Natural killer cell treated with Interleukin-12 subunit alpha and Interleukin-12 subunit beta and Interleukin-15 and Interleukin-18, amount 100 ng/mL, for 72 hours (primary cell): ENCODE measurements at regions not wholly inside any gene's neighbourhood (a gene's known extent, or its start where the extent isn't known, plus 50 kb on each side); places are given as distances from the start of the nearest gene placed in this dataset.

Source experiments
- ATAC-seq, 2 donors: fragments of 150-1000 bp; cut with Tn5 transposase in 1 of 2; sonication (Bioruptor Pico), chemical (Tn5 transposase) in 1 of 2; 2 replicates each; pipeline ENCODE4 v1.10.0; 2021
- DNase-seq: peaks from one replicate; pipeline ENCODE4 v3.0.0; 2022; ENCODE audit warnings: low spot score
- H3K27ac Mint-ChIP-seq, 2 donors: 1 replicate in 1 of 2; 2 replicates in 1 of 2; pipeline ENCODE4 v1.8.0; 2022; ENCODE audit warnings: mixed read lengths in 2 of 2, mild to moderate bottlenecking in 1 of 2, moderate library complexity in 1 of 2
- H3K27me3 Mint-ChIP-seq, 2 donors: 1 replicate in 1 of 2; 2 replicates in 1 of 2; pipeline ENCODE4 v1.8.0; 2022; ENCODE audit warnings: mixed read lengths in 2 of 2
- H3K36me3 Mint-ChIP-seq: one replicate; pipeline ENCODE4 v1.8.0; 2022; ENCODE audit warnings: mixed read lengths
- H3K4me1 Mint-ChIP-seq, 2 donors: 1 replicate in 1 of 2; 2 replicates in 1 of 2; pipeline ENCODE4 v1.8.0; 2022; ENCODE audit warnings: low read depth in 2 of 2, mixed read lengths in 2 of 2, mild to moderate bottlenecking in 1 of 2
- H3K4me3 Mint-ChIP-seq: one replicate; pipeline ENCODE4 v1.8.0; 2022; ENCODE audit warnings: mixed read lengths
- H3K9me3 Mint-ChIP-seq: 2 replicates; pipeline ENCODE4 v1.8.0; 2022; ENCODE audit warnings: mixed read lengths

GRCh38 chr12:39105111-39105510 lies 199.7 kb upstream of the CPNE8 start:
- no peaks in the 10 kb centered on the region for H3K27me3 Mint-ChIP-seq
- H3K27ac Mint-ChIP-seq, result no peak overlapping the region
- H3K9me3 Mint-ChIP-seq, result no peaks in the 10 kb centered on the region
- no peak for ATAC-seq
- no peaks in the 10 kb centered on the region for H3K4me1 Mint-ChIP-seq
- H3K36me3 Mint-ChIP-seq, result no peaks in the 10 kb centered on the region
- DNase-seq, result no peak
- no peak overlapping the region for H3K4me3 Mint-ChIP-seq

GRCh38 chr12:39103552-39104165 lies 198.3 kb upstream of the CPNE8 start:
- ATAC-seq, result peak; percentile 69 to 70
- H3K27ac Mint-ChIP-seq, result no peak overlapping the region
- H3K4me1 Mint-ChIP-seq, result no peaks in the 10 kb centered on the region
- H3K36me3 Mint-ChIP-seq, result no peaks in the 10 kb centered on the region
- no peak overlapping the region for H3K4me3 Mint-ChIP-seq
- DNase-seq, result no peak
- H3K9me3 Mint-ChIP-seq, result no peaks in the 10 kb centered on the region
- no peaks in the 10 kb centered on the region for H3K27me3 Mint-ChIP-seq

GRCh38 chr12:39102474-39103209 lies 197.3 kb upstream of the CPNE8 start:
- DNase-seq, result no peak
- no peaks in the 10 kb centered on the region for H3K9me3 Mint-ChIP-seq
- H3K27me3 Mint-ChIP-seq, result no peaks in the 10 kb centered on the region
- no peak overlapping the region for H3K4me3 Mint-ChIP-seq
- no peak overlapping the region for H3K27ac Mint-ChIP-seq
- H3K36me3 Mint-ChIP-seq, result no peaks in the 10 kb centered on the region
- no peaks in the 10 kb centered on the region for H3K4me1 Mint-ChIP-seq
- no peak for ATAC-seq

- peaks cover 9% of the 10 kb centered on the region for H3K9me3 Mint-ChIP-seq
- DNase-seq, result no peak
- H3K27ac Mint-ChIP-seq, result no peak overlapping the region
- no peaks in the 10 kb centered on the region for H3K36me3 Mint-ChIP-seq
- H3K4me3 Mint-ChIP-seq, result no peak overlapping the region
- no peak for ATAC-seq
- no peaks in the 10 kb centered on the region for H3K4me1 Mint-ChIP-seq
- H3K27me3 Mint-ChIP-seq, result peaks cover 0 to 26% of the 10 kb centered on the region in 2 donors
These were observed 190.4 kb upstream of the CPNE8 start for GRCh38 chr12:39095636-39096330.

DNA sequence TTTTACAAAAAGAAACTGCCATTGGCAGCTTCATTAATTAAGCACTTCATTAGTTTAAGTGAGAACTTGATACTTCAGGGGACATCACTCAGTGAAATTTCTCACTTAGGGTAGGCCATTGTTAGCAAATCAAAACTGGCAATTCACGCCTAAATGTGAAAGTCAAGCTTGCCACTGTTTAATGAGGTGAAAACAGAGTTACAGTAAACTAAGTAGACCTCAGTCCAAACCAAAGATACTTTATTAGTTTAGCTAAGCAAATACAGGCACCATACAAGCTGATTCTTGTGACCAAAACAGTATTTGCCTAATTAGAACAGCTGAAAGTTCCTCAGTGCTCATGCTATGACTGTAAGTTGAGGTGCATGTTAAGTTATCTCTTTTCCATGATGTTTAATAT lies 176.5 kb upstream of the CPNE8 start:
- no peaks in the 10 kb centered on the region for H3K4me1 Mint-ChIP-seq
- DNase-seq, result no peak
- ATAC-seq, result no peak
- H3K9me3 Mint-ChIP-seq, result no peaks in the 10 kb centered on the region
- H3K36me3 Mint-ChIP-seq, result no peaks in the 10 kb centered on the region
- no peak overlapping the region for H3K27ac Mint-ChIP-seq
- no peak overlapping the region for H3K4me3 Mint-ChIP-seq
- no peaks in the 10 kb centered on the region for H3K27me3 Mint-ChIP-seq

DNA sequence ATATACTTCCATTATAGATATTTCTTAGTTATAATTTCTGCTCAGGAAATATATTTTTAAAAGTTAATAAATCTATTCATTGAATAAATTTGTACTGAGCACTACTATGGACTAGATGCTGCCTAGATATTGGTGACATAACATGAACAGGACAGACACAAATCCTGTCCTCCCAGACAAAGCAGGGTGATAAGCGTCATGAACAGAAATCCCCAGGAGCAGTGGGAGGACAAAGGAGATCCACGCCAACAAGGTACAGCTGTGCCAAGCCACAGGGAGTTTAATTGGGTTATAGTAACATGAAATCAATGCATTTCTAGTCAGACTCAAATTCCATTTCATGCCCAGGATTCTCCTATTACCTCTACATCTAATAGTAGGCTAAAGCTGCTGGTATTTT lies 171.8 kb upstream of the CPNE8 start:
- Mint-ChIP-seq H3K4me3 (no peak overlapping the region), H3K27me3 (no peaks in the 10 kb centered on the region), H3K9me3 (peaks cover 4% of the 10 kb centered on the region), H3K4me1 (no peaks in the 10 kb centered on the region), H3K27ac (no peak overlapping the region), H3K36me3 (no peaks in the 10 kb centered on the region)
- no peak for DNase-seq
- ATAC-seq, result no peak

DNA sequence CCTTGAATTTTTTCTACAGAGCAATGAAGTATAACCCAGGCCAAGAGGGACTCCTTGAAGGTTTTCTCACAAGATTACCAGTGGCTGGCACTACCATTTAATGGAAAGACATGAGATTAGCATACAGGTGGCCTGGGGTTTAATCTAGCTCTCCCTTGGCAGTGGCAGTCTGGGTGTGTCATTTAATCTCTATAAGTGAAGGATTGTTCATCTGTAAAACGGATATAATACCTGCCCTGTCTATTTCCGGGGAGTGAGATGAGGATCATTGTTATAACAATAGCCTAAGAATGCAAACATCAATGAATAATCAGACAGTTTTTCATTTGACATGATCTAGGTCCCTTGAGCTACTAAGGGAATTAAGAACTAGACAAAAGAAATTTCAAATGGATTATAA lies 168.7 kb upstream of the CPNE8 start:
- ATAC-seq (no peak), DNase-seq (no peak)
- Mint-ChIP-seq H3K27me3 (no peaks in the 10 kb centered on the region), H3K36me3 (no peaks in the 10 kb centered on the region), H3K4me1 (no peaks in the 10 kb centered on the region), H3K9me3 (peaks cover 7% of the 10 kb centered on the region), H3K4me3 (no peak overlapping the region), H3K27ac (no peak overlapping the region)

DNA sequence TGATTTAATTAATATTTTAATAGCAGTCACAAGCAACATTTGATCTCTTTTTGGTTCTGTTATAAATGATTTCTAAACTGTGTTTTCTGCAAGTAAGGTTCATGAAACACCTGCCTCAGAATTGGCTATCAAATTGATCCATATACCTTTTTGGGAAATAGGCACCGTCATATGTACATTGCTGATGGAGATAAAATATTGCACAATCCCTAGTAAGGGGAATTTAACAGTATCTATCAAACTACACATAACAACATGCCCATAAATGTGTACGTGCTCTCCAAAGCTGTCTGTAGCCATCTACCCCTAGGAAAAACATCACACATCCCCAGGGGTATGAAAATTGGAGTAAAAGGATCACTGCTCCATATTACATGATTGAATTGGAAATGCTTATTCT lies 167.3 kb upstream of the CPNE8 start:
- Mint-ChIP-seq H3K4me3 (no peak overlapping the region), H3K9me3 (peaks cover 7% of the 10 kb centered on the region), H3K36me3 (no peaks in the 10 kb centered on the region), H3K4me1 (no peaks in the 10 kb centered on the region), H3K27me3 (no peaks in the 10 kb centered on the region), H3K27ac (no peak overlapping the region)
- DNase-seq (no peak), ATAC-seq (no peak)

DNA sequence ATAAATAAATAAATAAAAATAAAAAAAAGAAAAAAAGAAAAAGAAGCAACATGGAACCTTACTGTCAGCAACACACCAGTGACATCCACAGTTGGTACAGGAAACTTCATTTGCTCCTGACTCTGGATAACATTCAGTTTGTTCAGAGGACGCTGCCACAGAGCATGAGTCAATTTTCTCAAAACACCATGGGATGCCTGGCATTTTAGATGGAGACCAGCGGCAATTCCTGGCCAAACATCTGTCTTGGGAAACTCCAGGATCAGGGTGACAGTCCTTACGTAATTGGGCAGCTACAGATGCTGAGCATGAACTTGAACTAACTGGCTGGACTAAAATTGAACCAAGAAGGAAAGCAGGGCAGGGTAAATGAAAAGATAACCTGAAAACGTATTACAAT lies 166.2 kb upstream of the CPNE8 start:
- no peak for DNase-seq
- H3K27me3 Mint-ChIP-seq, result no peaks in the 10 kb centered on the region
- H3K9me3 Mint-ChIP-seq, result peaks cover 7% of the 10 kb centered on the region
- H3K4me1 Mint-ChIP-seq, result no peaks in the 10 kb centered on the region
- H3K36me3 Mint-ChIP-seq, result no peaks in the 10 kb centered on the region
- no peak for ATAC-seq
- no peak overlapping the region for H3K27ac Mint-ChIP-seq
- no peak overlapping the region for H3K4me3 Mint-ChIP-seq

DNA sequence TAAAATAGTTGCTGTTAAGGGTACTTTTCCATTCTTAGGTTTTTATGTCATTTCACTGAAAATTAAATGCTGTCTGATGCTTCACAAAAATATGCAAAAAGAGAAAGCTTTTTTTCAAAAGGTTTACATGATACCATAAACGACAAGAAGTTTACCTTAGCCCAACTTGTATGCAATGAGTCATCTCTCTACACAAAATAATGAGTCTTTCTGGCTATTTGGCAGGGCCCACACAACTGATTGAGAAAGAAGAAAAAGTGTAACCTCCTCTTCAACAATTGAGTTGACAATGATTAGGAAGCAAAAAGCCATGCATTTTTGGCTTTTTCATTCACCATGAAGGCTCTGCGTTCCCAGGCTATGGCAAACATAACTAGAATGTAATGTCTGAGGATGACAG lies 165.4 kb upstream of the CPNE8 start:
- no peaks in the 10 kb centered on the region for H3K4me1 Mint-ChIP-seq
- H3K9me3 Mint-ChIP-seq, result peaks cover 7% of the 10 kb centered on the region
- no peaks in the 10 kb centered on the region for H3K27me3 Mint-ChIP-seq
- DNase-seq (no peak), ATAC-seq (no peak)
- H3K4me3 Mint-ChIP-seq, result no peak overlapping the region
- H3K36me3 Mint-ChIP-seq, result no peaks in the 10 kb centered on the region
- no peak overlapping the region for H3K27ac Mint-ChIP-seq

DNA sequence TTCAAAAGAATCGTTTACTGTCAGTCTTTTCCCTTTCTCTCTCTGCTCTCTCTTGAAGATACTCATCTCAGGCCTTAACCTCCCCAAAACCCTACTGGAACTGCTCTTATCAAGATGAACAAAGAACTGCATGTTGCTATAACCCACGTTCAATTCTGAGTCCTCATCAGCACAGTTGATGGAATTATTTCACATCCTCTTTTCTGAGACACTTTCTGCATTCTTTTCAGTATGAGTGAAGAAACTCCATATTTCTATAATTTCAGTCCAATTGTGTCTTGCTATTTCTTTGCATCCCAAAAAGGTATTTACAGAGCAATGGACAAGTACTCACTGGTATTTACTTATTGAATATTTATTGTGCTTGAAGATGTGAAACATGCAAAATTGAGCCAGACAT lies 160.1 kb upstream of the CPNE8 start:
- no peaks in the 10 kb centered on the region for H3K36me3 Mint-ChIP-seq
- DNase-seq (no peak), ATAC-seq (no peak)
- H3K4me3 Mint-ChIP-seq, result no peak overlapping the region
- H3K4me1 Mint-ChIP-seq, result no peaks in the 10 kb centered on the region
- H3K27me3 Mint-ChIP-seq, result no peaks in the 10 kb centered on the region
- no peak overlapping the region for H3K27ac Mint-ChIP-seq
- peaks cover 13% of the 10 kb centered on the region for H3K9me3 Mint-ChIP-seq

DNA sequence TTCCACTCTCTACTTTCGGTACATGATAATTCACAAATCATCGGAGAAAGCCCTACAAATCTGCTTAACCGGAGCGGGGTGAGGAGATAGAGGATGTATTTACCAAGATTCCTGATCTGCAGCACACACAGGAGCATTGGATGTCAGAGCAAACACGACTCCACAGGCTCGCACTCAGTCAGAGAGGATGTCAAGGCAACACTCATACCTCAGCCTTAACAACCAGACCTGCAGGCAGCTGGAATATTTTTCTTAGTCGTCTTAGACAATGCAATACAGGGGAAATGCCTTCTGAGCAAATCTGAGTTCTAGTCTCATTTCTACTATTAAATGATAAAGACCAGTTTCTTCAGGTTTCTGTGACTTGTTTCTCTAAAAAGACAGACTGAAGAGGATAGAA lies 159.3 kb upstream of the CPNE8 start:
- Mint-ChIP-seq H3K4me3 (no peak overlapping the region), H3K4me1 (no peaks in the 10 kb centered on the region), H3K36me3 (no peaks in the 10 kb centered on the region), H3K27me3 (no peaks in the 10 kb centered on the region), H3K27ac (no peak overlapping the region), H3K9me3 (peaks cover 16% of the 10 kb centered on the region)
- no peak for ATAC-seq
- DNase-seq, result no peak

DNA sequence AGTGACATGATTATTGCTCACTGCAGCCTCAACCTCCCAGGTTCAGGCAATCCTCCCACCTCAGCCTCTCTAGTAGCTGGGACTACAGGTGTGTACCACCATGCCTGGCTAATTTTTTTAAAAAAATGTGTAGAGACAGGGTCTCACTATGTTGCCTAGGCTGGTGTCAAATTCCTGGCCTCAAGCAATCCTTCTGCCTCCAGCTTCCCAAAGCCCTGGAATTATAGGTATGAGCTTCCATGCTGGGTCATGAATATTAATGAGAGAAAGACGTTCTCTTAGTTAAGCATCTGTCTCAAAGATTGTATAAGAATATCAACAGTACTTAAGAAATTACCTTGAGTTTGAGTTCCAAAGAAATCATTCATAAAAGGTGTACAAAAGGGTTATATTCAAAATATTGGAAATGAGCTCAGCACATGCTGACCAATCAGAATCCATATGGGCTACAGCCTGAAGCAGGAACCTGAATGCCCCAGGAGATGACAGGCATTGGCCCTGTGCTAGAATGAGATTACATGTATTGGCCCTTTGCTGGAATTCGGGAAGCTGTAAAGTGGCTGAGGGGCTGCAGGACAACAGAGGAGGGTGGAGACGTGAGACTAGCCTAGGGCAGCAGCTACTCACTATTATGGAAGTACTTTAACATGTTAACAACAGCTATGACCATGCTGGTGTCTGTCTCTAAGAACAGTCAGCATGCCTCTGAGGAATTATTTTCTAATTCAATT lies 157.0 kb upstream of the CPNE8 start:
- no peak overlapping the region for H3K27ac Mint-ChIP-seq
- H3K27me3 Mint-ChIP-seq, result no peaks in the 10 kb centered on the region

DNA sequence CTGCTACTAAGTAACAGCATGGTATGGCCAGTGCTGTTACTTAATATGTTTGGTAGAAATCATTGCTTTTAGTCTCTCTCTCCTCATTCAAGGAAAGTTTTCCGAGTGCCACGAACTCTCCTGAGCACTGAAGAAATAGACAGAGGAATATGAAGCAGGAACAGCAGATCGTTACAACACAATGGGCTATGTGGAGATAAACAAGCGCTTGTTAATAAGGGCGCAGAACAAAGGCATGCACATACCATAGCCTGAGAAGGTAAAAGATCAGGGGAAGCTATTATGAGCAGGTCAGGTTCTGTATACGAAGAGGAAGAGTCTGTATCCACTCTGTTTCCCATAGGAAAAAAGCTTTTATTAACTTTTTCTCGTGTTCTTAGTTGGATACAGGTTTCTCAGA lies 156.2 kb upstream of the CPNE8 start:
- Mint-ChIP-seq H3K9me3 (peaks cover 16% of the 10 kb centered on the region), H3K4me1 (no peaks in the 10 kb centered on the region), H3K36me3 (no peaks in the 10 kb centered on the region), H3K27me3 (no peaks in the 10 kb centered on the region), H3K27ac (no peak overlapping the region), H3K4me3 (no peak overlapping the region)
- DNase-seq (no peak), ATAC-seq (no peak)

More for the DNA sequence above, 157.0 kb upstream of the CPNE8 start:
- no peaks in the 10 kb centered on the region for H3K4me1 Mint-ChIP-seq
- H3K36me3 Mint-ChIP-seq, result no peaks in the 10 kb centered on the region
- ATAC-seq (no peak), DNase-seq (no peak)
- peaks cover 16% of the 10 kb centered on the region for H3K9me3 Mint-ChIP-seq
- H3K4me3 Mint-ChIP-seq, result no peak overlapping the region
